HFF-Myc (cell line): ENCODE measurements at regions not wholly inside any gene's neighbourhood (a gene's known extent, or its start where the extent isn't known, plus 50 kb on each side); places are given as distances from the start of the nearest gene placed in this dataset.

Source experiments
- DNase-seq: peaks from one replicate; pipeline ENCODE4 v3.0.0-alpha.2; 2011; ENCODE audit warnings: low read depth; ENCODE audit errors: extremely low read depth
- H3K4me3 ChIP-seq: replicated peaks from 2 replicates; pipeline ENCODE4 v1.5.1; 2011; ENCODE audit warnings: low read depth, mild to moderate bottlenecking, control low read depth, low read length
- CTCF ChIP-seq: IDR thresholded peaks from 2 replicates; pipeline ENCODE4 v1.5.1; 2012; ENCODE audit warnings: mild to moderate bottlenecking, low read depth, low read length, control low read depth; ENCODE audit errors: missing control alignments

GRCh38 chr22:27495325-27495724, 306.2 kb downstream of the MN1 start:
- no peak overlapping the region for H3K4me3 ChIP-seq
- TF ChIP-seq CTCF: no peak
- DNase-seq: no peak

- no peak overlapping the region for H3K4me3 ChIP-seq
- TF ChIP-seq CTCF: no peak
- DNase-seq: no peak
Measured at GRCh38 chr22:27499121-27499520, 302.4 kb downstream of the MN1 start.

- no peak for DNase-seq
- no peak for TF ChIP-seq CTCF
- no peak overlapping the region for H3K4me3 ChIP-seq
Measured at GRCh38 chr22:27501191-27501936, 300.2 kb downstream of the MN1 start.

GRCh38 chr22:27502327-27502726, 299.2 kb downstream of the MN1 start:
- DNase-seq: no peak
- no peak for TF ChIP-seq CTCF
- H3K4me3 ChIP-seq: no peak overlapping the region

- no peak for TF ChIP-seq CTCF
- no peak for DNase-seq
- H3K4me3 ChIP-seq: no peak overlapping the region
Measured at GRCh38 chr22:27504360-27505253, 296.9 kb downstream of the MN1 start.

GRCh38 chr22:27507111-27507611, 294.4 kb downstream of the MN1 start:
- TF ChIP-seq CTCF: no peak
- DNase-seq: no peak
- no peak overlapping the region for H3K4me3 ChIP-seq
